GM12878 (cell line): ENCODE measurements at regions not wholly inside any gene's neighbourhood (a gene's known extent, or its start where the extent isn't known, plus 50 kb on each side); places are given as distances from the start of the nearest gene placed in this dataset.

Experiments used
- ATAC-seq: fragments of 200-7000 bp; cut with Tn5 transposase; 3 replicates; pipeline ENCODE4 v1.9.1; 2020; ENCODE audit warnings: mild to moderate bottlenecking, moderate library complexity
- BruUV-seq: library from RNA; stranded (reverse); fragments of 400-500 nt; replicated peaks from 2 replicates; lab custom pipeline; 2021; lab: Mats Ljungman, UMichigan
- CTCF ChIA-PET: fragments of 300-600 bp; sonication (Branson Sonifier 250); formaldehyde crosslinking; extraction: SDS; loops from one replicate; lab custom pipeline; 2021; ENCODE audit warnings: inconsistent platforms; lab: Yijun Ruan, JAX
- POLR2A ChIA-PET: fragments of 350-600 bp; formaldehyde crosslinking; extraction: SDS; loops from one replicate; lab custom pipeline; 2021; ENCODE audit warnings: inconsistent platforms; lab: Charles Lee
- RAD21 ChIA-PET: fragments of 300-600 bp; sonication (Branson Sonifier 250); formaldehyde crosslinking; loops from one replicate; lab custom pipeline; 2023; ENCODE audit warnings: antibody characterized with exemption; ENCODE audit not compliant: unreplicated experiment; lab: Charles Lee
- SMC1A ChIA-PET: fragments of 300-600 bp; sonication (Branson Sonifier 250); formaldehyde crosslinking; loops from one replicate; lab custom pipeline; 2023; ENCODE audit not compliant: unreplicated experiment, uncharacterized antibody; lab: Charles Lee
- DNase-seq: peaks from one replicate; pipeline ENCODE4 v3.0.0-alpha.2; 2011; ENCODE audit warnings: low read depth, low spot score
- FAIRE-seq: peaks from 3 replicates; lab custom pipeline; 2011; peaks lifted over from hg19 to GRCh38; lab: Jason Lieb, UNC
- H2AFZ ChIP-seq: 2 replicates; pipeline ENCODE4 v1.6.0; 2011; ENCODE audit warnings: low read depth, low read length, control low read depth; ENCODE audit not compliant: control insufficient read depth
- H3K27ac ChIP-seq: 2 replicates; pipeline ENCODE4 v1.5.1; 2011; ENCODE audit warnings: control low read depth; ENCODE audit not compliant: control insufficient read depth, insufficient read depth
- H3K27me3 ChIP-seq, 2 experiments: replicated peaks in 1 of 2; 2 replicates each; pipeline versions ENCODE4 v1.6.0 to v1.6.1; 2011; ENCODE audit warnings: low read length in 1 of 2; ENCODE audit not compliant: control insufficient read depth in 2 of 2, insufficient read depth in 2 of 2
- H3K36me3 ChIP-seq, 2 experiments: 2 replicates each; pipeline ENCODE4 v1.5.1; 2011; ENCODE audit warnings: low read length in 1 of 2; ENCODE audit not compliant: control insufficient read depth in 2 of 2, insufficient read depth in 2 of 2
- H3K4me1 ChIP-seq: 2 replicates; pipeline ENCODE4 v1.6.1; 2011; ENCODE audit warnings: mild to moderate bottlenecking, low read length, moderate library complexity, mixed read lengths; ENCODE audit not compliant: control insufficient read depth, insufficient read depth
- H3K4me2 ChIP-seq: 2 replicates; pipeline ENCODE4 v1.6.0; 2011; ENCODE audit warnings: control low read depth; ENCODE audit not compliant: control insufficient read depth, insufficient read depth
- H3K4me3 ChIP-seq: fragments of 200-600 bp; sonication (generic); 2 replicates; pipeline ENCODE4 v1.5.1; 2016
- H3K79me2 ChIP-seq: 2 replicates; pipeline ENCODE4 v1.6.0; 2011; ENCODE audit warnings: low read length; ENCODE audit not compliant: control insufficient read depth, insufficient read depth
- H3K9ac ChIP-seq: 2 replicates; pipeline ENCODE4 v1.8.0; 2011; ENCODE audit warnings: low read length, control low read depth, mixed read lengths; ENCODE audit not compliant: control insufficient read depth, insufficient read depth
- H3K9me3 ChIP-seq: replicated peaks from 3 replicates; pipeline ENCODE4 v1.5.1; 2011; ENCODE audit warnings: mild to moderate bottlenecking, low read length; ENCODE audit not compliant: control insufficient read depth, insufficient read depth
- H4K20me1 ChIP-seq: 2 replicates; pipeline ENCODE4 v1.6.0; 2011; ENCODE audit not compliant: control insufficient read depth, insufficient read depth
- NFYA ChIP-seq: IDR thresholded peaks from 2 replicates; pipeline ENCODE4 v1.6.1; 2011; ENCODE audit warnings: low read depth, mild to moderate bottlenecking, low read length, improper control_type of control experiment, borderline replicate concordance
- NKRF ChIP-seq: fragments of 450-650 bp; conservative IDR thresholded peaks from 2 replicates; pipeline ENCODE4 v1.6.1; 2017; ENCODE audit warnings: mild to moderate bottlenecking, moderate library complexity
- PAX8 ChIP-seq: fragments of 450-650 bp; IDR thresholded peaks from 2 replicates; pipeline ENCODE4 v1.6.1; 2017; ENCODE audit warnings: mild to moderate bottlenecking, moderate library complexity
- RFX5 ChIP-seq: IDR thresholded peaks from 2 replicates; pipeline ENCODE4 v1.6.1; 2011; ENCODE audit warnings: low read depth, low read length, improper control_type of control experiment
- TAF1 ChIP-seq: IDR thresholded peaks from 2 replicates; pipeline ENCODE4 v1.6.1; 2011; ENCODE audit warnings: mild to moderate bottlenecking, low read depth, low read length, borderline replicate concordance
- TBL1XR1 ChIP-seq: IDR thresholded peaks from 2 replicates; pipeline ENCODE4 v1.6.1; 2012; ENCODE audit warnings: low read depth, low read length, improper control_type of control experiment
- ZBTB11 ChIP-seq: fragments of 450-650 bp; formaldehyde crosslinking; IDR thresholded peaks from 2 replicates; pipeline ENCODE4 v1.5.0; 2022; ENCODE audit warnings: mild to moderate bottlenecking, missing genetic modification characterization
- ZNF207 ChIP-seq: fragments of 450-650 bp; IDR thresholded peaks from 2 replicates; pipeline ENCODE4 v1.6.1; 2014; ENCODE audit warnings: antibody characterized with exemption, mild to moderate bottlenecking, borderline replicate concordance
- WGBS: methylation state at CpG from one replicate; pipeline ENCODE4 v1.1.6; 2016; ENCODE audit warnings: low lambda C conversion rate; ENCODE audit not compliant: insufficient replicate concordance, insufficient coverage; ENCODE audit errors: missing lambda C conversion rate; 5-methylcytosine and 5-hydroxymethylcytosine counted together
- in situ Hi-C: fragments of 300-500 bp; cut with MboI; formaldehyde crosslinking; loops from 9 replicates; pipeline ENCODE4 v1.14.3; 2018; ENCODE audit warnings: mixed read lengths
- intact Hi-C: fragments of 100-400 bp; cut with micrococcal nuclease; formaldehyde crosslinking; loops from one replicate; pipeline ENCODE4 v1.14.2; 2022; ENCODE audit not compliant: unreplicated experiment

- ATAC-seq: no peak
- TF ChIP-seq ZNF207 (no peak), RFX5 (no peak), TAF1 (no peak)
- CTCF ChIA-PET: no interaction called here
- no peaks in the 10 kb centered on the region; a peak in 2 of 4 replicates for H3K27me3 ChIP-seq
- no peak overlapping the region for H3K27ac ChIP-seq
- no peaks in the 10 kb centered on the region for H3K36me3 ChIP-seq
- no peak overlapping the region for H3K4me3 ChIP-seq
- in situ Hi-C loops (no loop called here), intact Hi-C loops (no loop called here)
- RAD21 ChIA-PET: no interaction called here
- SMC1A ChIA-PET: no interaction called here
- no peaks in the 10 kb centered on the region for H4K20me1 ChIP-seq
- DNase-seq: no peak
- BruUV-seq: no TSS peak
- no peaks in the 10 kb centered on the region for H3K4me1 ChIP-seq
- H3K9me3 ChIP-seq: no peaks in the 10 kb centered on the region
- no peaks in the 10 kb centered on the region for H3K79me2 ChIP-seq
- POLR2A ChIA-PET: no interaction called here
- FAIRE-seq: no peak
- H3K4me2 ChIP-seq: no peak overlapping the region
- no peak overlapping the region for H2AFZ ChIP-seq
- 51% methylated on average over 8 of the region's 8 CpGs for WGBS
- H3K9ac ChIP-seq: no peak overlapping the region
These were observed 79.6 kb downstream of the YTHDF1 start for GRCh38 chr20:63136296-63136695.

GRCh38 chr20:63135411-63135810, 80.5 kb downstream of the YTHDF1 start:
- no peak overlapping the region for H3K9ac ChIP-seq
- RAD21 ChIA-PET: no interaction called here
- no peak for DNase-seq

More at GRCh38 chr20:63135411-63135810, 80.5 kb downstream of the YTHDF1 start:
- Histone ChIP-seq H3K27ac (no peak overlapping the region), H3K4me3 (no peak overlapping the region), H3K9me3 (no peaks in the 10 kb centered on the region), H3K79me2 (no peaks in the 10 kb centered on the region), H2AFZ (no peak overlapping the region), H4K20me1 (no peaks in the 10 kb centered on the region), H3K36me3 (no peaks in the 10 kb centered on the region), H3K4me1 (no peaks in the 10 kb centered on the region), H3K27me3 (no peaks in the 10 kb centered on the region; a peak in 1 of 4 replicates), H3K4me2 (no peak overlapping the region)
- ChIA-PET SMC1A (no interaction called here), CTCF (interaction anchor here (0.7 kb wide), 1 partner anchor 641 kb away, joined by 3 read pairs; no protein-coding TSS in a partner anchor), POLR2A (no interaction called here)
- intact Hi-C loops (no loop called here), in situ Hi-C loops (no loop called here)
- FAIRE-seq (no peak), ATAC-seq (no peak)
- TF ChIP-seq ZBTB11 (CRISPR knock-in tag) (no peak), NFYA (no peak), NKRF (no peak), TBL1XR1 (no peak), PAX8 (no peak)
- BruUV-seq: no TSS peak
- 100% methylated on average over 4 of the region's 17 CpGs for WGBS
